ENCODE measurements at regions not wholly inside any gene's neighbourhood (a gene's known extent, or its start where the extent isn't known, plus 50 kb on each side); places are given as distances from the start of the nearest gene placed in this dataset.

GRCh38 chr6:1047981-1048541 lies 263.8 kb upstream of the FOXQ1 start:
- no peak overlapping the region for H3K27ac ChIP-seq
- no peak for TF ChIP-seq CTCF (conservative IDR thresholded peaks at IDR 0.05; ENCODE audit: low read depth)
- DNase-seq (ENCODE audit: low spot score) = no peak
- CTCF ChIA-PET = no interaction called here
- POLR2A ChIA-PET (ENCODE audit: low non-redundant PET) = no interaction called here

- POLR2A ChIA-PET (ENCODE audit: low non-redundant PET) = no interaction called here
- CTCF ChIA-PET = interaction anchor here (0.7 kb wide), 1 partner anchor 32 kb away, joined by 4 read pairs; no protein-coding TSS in a partner anchor
- H3K27ac ChIP-seq = no peak overlapping the region
- DNase-seq (ENCODE audit: low spot score) = no peak
- TF ChIP-seq CTCF (conservative IDR thresholded peaks at IDR 0.05; ENCODE audit: low read depth) = no peak
Observed at GRCh38 chr6:1045239-1045638, 266.7 kb upstream of the FOXQ1 start.

GRCh38 chr6:1044040-1044836 lies 267.7 kb upstream of the FOXQ1 start:
- no peak overlapping the region for H3K27ac ChIP-seq
- no peak for DNase-seq (ENCODE audit: low spot score)
- CTCF ChIA-PET = no interaction called here
- POLR2A ChIA-PET (ENCODE audit: low non-redundant PET) = no interaction called here
- TF ChIP-seq CTCF (conservative IDR thresholded peaks at IDR 0.05; ENCODE audit: low read depth) = no peak

- POLR2A ChIA-PET (ENCODE audit: low non-redundant PET) = no interaction called here
- TF ChIP-seq CTCF (conservative IDR thresholded peaks at IDR 0.05; ENCODE audit: low read depth) = no peak
- no peak overlapping the region for H3K27ac ChIP-seq
- CTCF ChIA-PET = no interaction called here
- no peak for DNase-seq (ENCODE audit: low spot score)
Observed at GRCh38 chr6:1043458-1043836, 268.5 kb upstream of the FOXQ1 start.

GRCh38 chr6:1042583-1043457 lies 269.1 kb upstream of the FOXQ1 start:
- no peak overlapping the region for H3K27ac ChIP-seq
- POLR2A ChIA-PET (ENCODE audit: low non-redundant PET) = no interaction called here
- no peak for TF ChIP-seq CTCF (conservative IDR thresholded peaks at IDR 0.05; ENCODE audit: low read depth)
- DNase-seq (ENCODE audit: low spot score) = no peak
- CTCF ChIA-PET = interaction anchor here (0.5 to 0.6 kb wide), 2 partner anchors 329 to 494 kb away, joined by 3 read pairs; no protein-coding TSS in a partner anchor

GRCh38 chr6:1040393-1040792 lies 271.5 kb upstream of the FOXQ1 start:
- H3K27ac ChIP-seq = no peak overlapping the region
- ChIA-PET POLR2A (ENCODE audit: low non-redundant PET) (no interaction called here), CTCF (no interaction called here)
- TF ChIP-seq CTCF (conservative IDR thresholded peaks at IDR 0.05; ENCODE audit: low read depth) = no peak
- no peak for DNase-seq (ENCODE audit: low spot score)

Measured in RWPE1 (cell line).